Keratinocyte (primary cell): ENCODE measurements at regions not wholly inside any gene's neighbourhood (a gene's known extent, or its start where the extent isn't known, plus 50 kb on each side); places are given as distances from the start of the nearest gene placed in this dataset.

Source experiments
- DNase-seq: peaks from one replicate; pipeline ENCODE4 v3.0.0-alpha.2; 2011; ENCODE audit warnings: low read depth, missing footprints, low spot score
- FAIRE-seq: peaks from 2 replicates; lab custom pipeline; 2011; peaks lifted over from hg19 to GRCh38; lab: Jason Lieb, UNC
- H2AFZ ChIP-seq: 2 replicates; pipeline ENCODE4 v1.6.0; 2012; ENCODE audit warnings: low read length, control low read depth, inconsistent platforms; ENCODE audit not compliant: control insufficient read depth
- H3K27ac ChIP-seq: 2 replicates; pipeline ENCODE4 v1.5.1; 2011; ENCODE audit warnings: low read length; ENCODE audit not compliant: control insufficient read depth, insufficient read depth
- H3K27me3 ChIP-seq: 3 replicates; pipeline ENCODE4 v1.6.0; 2011; ENCODE audit warnings: low read length; ENCODE audit not compliant: control insufficient read depth, insufficient read depth; ENCODE audit errors: extremely low read depth
- H3K36me3 ChIP-seq, 2 experiments: 2 replicates in 1 of 2; 3 replicates in 1 of 2; pipeline ENCODE4 v1.5.1; 2011; ENCODE audit warnings: low read length in 2 of 2, mild to moderate bottlenecking in 1 of 2; ENCODE audit not compliant: control insufficient read depth in 2 of 2, insufficient read depth in 2 of 2; ENCODE audit errors: extremely low read depth in 1 of 2
- H3K4me1 ChIP-seq: 3 replicates; pipeline ENCODE4 v1.5.1; 2011; ENCODE audit warnings: low read length; ENCODE audit not compliant: control insufficient read depth, insufficient read depth; ENCODE audit errors: extremely low read depth
- H3K4me2 ChIP-seq: 3 replicates; pipeline ENCODE4 v1.6.0; 2011; ENCODE audit warnings: low read depth, low read length; ENCODE audit not compliant: control insufficient read depth, insufficient read depth; ENCODE audit errors: extremely low read depth
- H3K4me3 ChIP-seq, 3 experiments: fragments of 200-600 bp in 1 of 3; sonication (generic) in 1 of 3; 2 replicates in 2 of 3; 3 replicates in 1 of 3; pipeline ENCODE4 v1.5.1; 2011 to 2016; ENCODE audit warnings: low read length in 3 of 3, mild to moderate bottlenecking in 3 of 3, control low read depth in 2 of 3, inconsistent platforms in 1 of 3, low read depth in 1 of 3, mixed read lengths in 1 of 3, mixed run types in 1 of 3, moderate library complexity in 1 of 3; ENCODE audit not compliant: control insufficient read depth in 2 of 3, insufficient read depth in 2 of 3; ENCODE audit errors: extremely low read depth in 1 of 3
- H3K79me2 ChIP-seq: 2 replicates; pipeline ENCODE4 v1.6.0; 2012; ENCODE audit warnings: low read length; ENCODE audit not compliant: control insufficient read depth, insufficient read depth
- H3K9ac ChIP-seq: 3 replicates; pipeline ENCODE4 v1.6.0; 2011; ENCODE audit warnings: low read length; ENCODE audit not compliant: control insufficient read depth, insufficient read depth; ENCODE audit errors: extremely low read depth
- H3K9me1 ChIP-seq: 3 replicates; pipeline ENCODE4 v1.6.0; 2011; ENCODE audit warnings: low read length; ENCODE audit not compliant: control insufficient read depth, insufficient read depth; ENCODE audit errors: extremely low read depth
- H3K9me3 ChIP-seq: 2 replicates; pipeline ENCODE4 v1.5.1; 2012; ENCODE audit warnings: low read depth, low read length; ENCODE audit not compliant: control insufficient read depth
- H4K20me1 ChIP-seq: 3 replicates; pipeline ENCODE4 v1.6.0; 2011; ENCODE audit warnings: low read length; ENCODE audit not compliant: control insufficient read depth, insufficient read depth; ENCODE audit errors: extremely low read depth
- CTCF ChIP-seq, 3 experiments: IDR thresholded peaks in 1 of 3; conservative IDR thresholded peaks in 1 of 3; optimal IDR thresholded peaks in 1 of 3; 2 replicates in 2 of 3; 3 replicates in 1 of 3; pipeline versions ENCODE3 to v1.5.1; 2011; ENCODE audit warnings: low read length in 3 of 3, mild to moderate bottlenecking in 3 of 3, moderate library complexity in 2 of 3, control low read depth in 1 of 3, inconsistent platforms in 1 of 3; ENCODE audit not compliant: insufficient read depth in 2 of 3; ENCODE audit errors: extremely low read depth in 1 of 3
- EZH2 ChIP-seq: IDR thresholded peaks from one replicate; pipeline ENCODE4 v1.6.1; 2012; ENCODE audit warnings: inconsistent platforms, mild to moderate bottlenecking, low read length, moderate library complexity
- dilution Hi-C: fragments of 300-500 bp; cut with MboI; formaldehyde crosslinking; loops from one replicate; pipeline ENCODE4 v1.7.0; 2020; ENCODE audit warnings: low sequenced_read_pairs; ENCODE audit not compliant: extremely low pct_ligation_motif_present

- Histone ChIP-seq H2AFZ (no peak overlapping the region), H4K20me1 (no peaks in the 10 kb centered on the region), H3K27me3 (peaks cover 15% of the 10 kb centered on the region), H3K4me2 (no peak overlapping the region), H3K36me3 (no peaks in the 10 kb centered on the region), H3K9ac (no peak overlapping the region), H3K79me2 (no peaks in the 10 kb centered on the region), H3K27ac (no peak overlapping the region), H3K4me1 (no peaks in the 10 kb centered on the region), H3K9me3 (no peaks in the 10 kb centered on the region), H3K9me1 (no peaks in the 10 kb centered on the region), H3K4me3 (no peak overlapping the region)
- TF ChIP-seq EZH2 (no peak), CTCF (optimal IDR thresholded peaks at IDR 0.05 in 1 of 3, IDR thresholded peaks at IDR 0.05 in 1 of 3, conservative IDR thresholded peaks at IDR 0.05 in 1 of 3; ENCODE audit: extremely low read depth in 1 of 3, insufficient read depth in 2 of 3, low read length in 3 of 3) (no peak)
- DNase-seq (no peak), FAIRE-seq (no peak)
- dilution Hi-C loops: no loop called here
These were observed 138.3 kb upstream of the CDH13 start for GRCh38 chr16:82488460-82488859.

GRCh38 chr16:82481455-82481854, 145.3 kb upstream of the CDH13 start:
- Histone ChIP-seq H2AFZ (no peak overlapping the region), H3K4me3 (no peak overlapping the region), H4K20me1 (no peaks in the 10 kb centered on the region), H3K79me2 (no peaks in the 10 kb centered on the region), H3K9me3 (no peaks in the 10 kb centered on the region), H3K27me3 (peaks cover 16% of the 10 kb centered on the region), H3K4me2 (no peak overlapping the region), H3K36me3 (no peaks in the 10 kb centered on the region), H3K9me1 (no peaks in the 10 kb centered on the region), H3K9ac (no peak overlapping the region), H3K4me1 (no peaks in the 10 kb centered on the region), H3K27ac (no peak overlapping the region)
- dilution Hi-C loops: no loop called here
- FAIRE-seq: no peak
- TF ChIP-seq EZH2 (no peak), CTCF (optimal IDR thresholded peaks at IDR 0.05 in 1 of 3, IDR thresholded peaks at IDR 0.05 in 1 of 3, conservative IDR thresholded peaks at IDR 0.05 in 1 of 3; ENCODE audit: extremely low read depth in 1 of 3, insufficient read depth in 2 of 3, low read length in 3 of 3) (no peak)
- no peak for DNase-seq
